GM06990 (cell line): ENCODE measurements at regions not wholly inside any gene's neighbourhood (a gene's known extent, or its start where the extent isn't known, plus 50 kb on each side); places are given as distances from the start of the nearest gene placed in this dataset.

Source experiments
- DNase-seq: peaks from one replicate; pipeline ENCODE4 v3.0.0-alpha.2; 2011; ENCODE audit not compliant: insufficient read length; ENCODE audit errors: extremely low read depth
- H3K27me3 ChIP-seq: replicated peaks from 2 replicates; pipeline ENCODE4 v1.6.0; 2011; ENCODE audit warnings: low read length; ENCODE audit not compliant: control insufficient read depth, insufficient read depth
- H3K36me3 ChIP-seq: 2 replicates; pipeline ENCODE4 v1.5.1; 2011; ENCODE audit warnings: low read length; ENCODE audit not compliant: control insufficient read depth, insufficient read depth
- H3K4me3 ChIP-seq: replicated peaks from 2 replicates; pipeline ENCODE4 v1.5.1; 2011; ENCODE audit warnings: low read depth, mild to moderate bottlenecking, control low read depth, low read length
- TF ChIP-seq, protein P1 (sequence below): IDR thresholded peaks from 2 replicates; pipeline ENCODE4 v1.5.1; 2011; ENCODE audit warnings: low read length, control low read depth, mild to moderate bottlenecking, inconsistent platforms; ENCODE audit not compliant: insufficient read depth, poor library complexity, severe bottlenecking

DNA sequence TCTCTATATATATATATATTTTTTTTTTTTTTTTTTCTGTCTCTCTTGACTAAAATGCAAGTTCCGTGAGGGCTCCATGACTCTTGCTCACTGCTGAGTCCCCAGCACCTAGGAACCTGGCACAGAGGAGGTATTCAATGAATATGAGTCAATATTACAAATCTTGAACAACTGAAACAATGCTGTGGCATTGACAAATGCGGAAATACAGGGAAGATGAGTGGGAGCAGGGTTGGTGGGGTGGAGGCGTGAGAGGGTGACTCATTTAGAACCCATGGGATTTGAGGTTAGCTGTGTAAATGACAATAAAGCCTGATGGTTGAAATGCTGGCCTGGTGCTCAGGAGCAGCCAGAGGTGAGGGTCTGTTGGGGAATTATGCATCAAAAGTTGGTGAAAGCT lies 121.7 kb upstream of the FUT8 start:
- no peak for DNase-seq

DNA sequence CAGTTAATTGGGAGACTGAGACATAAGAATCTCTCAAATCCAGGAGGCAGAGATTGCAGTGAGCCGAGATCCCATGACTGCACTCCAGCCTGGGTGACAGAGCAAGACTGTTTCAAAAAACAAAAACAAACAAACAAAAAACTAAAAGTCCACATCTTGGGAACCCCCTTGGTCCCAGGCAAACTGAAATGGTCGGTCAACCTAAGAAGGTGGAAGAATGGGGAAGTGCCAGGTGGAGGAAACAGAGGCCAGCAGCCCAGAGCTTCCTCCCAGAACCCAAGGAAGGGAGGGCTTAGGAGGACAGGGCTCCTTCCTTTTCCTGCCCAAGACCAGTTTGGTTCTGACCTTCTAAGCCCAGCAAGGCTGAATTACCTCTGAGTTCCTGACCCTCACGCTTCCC lies 121.0 kb upstream of the FUT8 start:
- TF ChIP-seq, protein P1, sequence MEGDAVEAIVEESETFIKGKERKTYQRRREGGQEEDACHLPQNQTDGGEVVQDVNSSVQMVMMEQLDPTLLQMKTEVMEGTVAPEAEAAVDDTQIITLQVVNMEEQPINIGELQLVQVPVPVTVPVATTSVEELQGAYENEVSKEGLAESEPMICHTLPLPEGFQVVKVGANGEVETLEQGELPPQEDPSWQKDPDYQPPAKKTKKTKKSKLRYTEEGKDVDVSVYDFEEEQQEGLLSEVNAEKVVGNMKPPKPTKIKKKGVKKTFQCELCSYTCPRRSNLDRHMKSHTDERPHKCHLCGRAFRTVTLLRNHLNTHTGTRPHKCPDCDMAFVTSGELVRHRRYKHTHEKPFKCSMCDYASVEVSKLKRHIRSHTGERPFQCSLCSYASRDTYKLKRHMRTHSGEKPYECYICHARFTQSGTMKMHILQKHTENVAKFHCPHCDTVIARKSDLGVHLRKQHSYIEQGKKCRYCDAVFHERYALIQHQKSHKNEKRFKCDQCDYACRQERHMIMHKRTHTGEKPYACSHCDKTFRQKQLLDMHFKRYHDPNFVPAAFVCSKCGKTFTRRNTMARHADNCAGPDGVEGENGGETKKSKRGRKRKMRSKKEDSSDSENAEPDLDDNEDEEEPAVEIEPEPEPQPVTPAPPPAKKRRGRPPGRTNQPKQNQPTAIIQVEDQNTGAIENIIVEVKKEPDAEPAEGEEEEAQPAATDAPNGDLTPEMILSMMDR = no peak
- Histone ChIP-seq H3K36me3 (no peaks in the 10 kb centered on the region; the same call in 1 of the 2 replicates), H3K4me3 (no peak overlapping the region), H3K27me3 (no peaks in the 10 kb centered on the region)
- DNase-seq = no peak

More for the DNA sequence above, 121.7 kb upstream of the FUT8 start:
- TF ChIP-seq, protein P1 = no peak
- H3K36me3 ChIP-seq = no peaks in the 10 kb centered on the region; the same call in 1 of the 2 replicates
- no peaks in the 10 kb centered on the region for H3K27me3 ChIP-seq
- H3K4me3 ChIP-seq = no peak overlapping the region

DNA sequence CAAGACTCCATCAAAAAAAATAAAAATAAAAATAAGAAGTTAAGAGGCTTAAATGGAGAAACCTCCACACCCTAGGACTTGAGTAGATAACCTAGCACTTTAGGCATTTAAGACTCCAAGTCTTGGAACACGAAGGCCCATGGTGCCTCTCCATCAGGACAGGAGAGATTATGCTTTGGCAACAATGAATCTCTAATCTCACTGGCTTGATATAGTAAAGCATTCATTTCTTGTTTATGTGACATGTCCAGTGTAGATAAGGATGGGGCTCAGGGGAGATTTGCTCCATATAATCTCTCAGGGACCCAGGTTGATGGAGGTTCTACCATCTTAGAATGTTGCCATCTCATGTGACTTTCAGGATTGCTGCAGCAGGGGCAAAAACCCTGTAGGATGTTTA lies 117.7 kb upstream of the FUT8 start:
- TF ChIP-seq, protein P1 = no peak
- H3K4me3 ChIP-seq = no peak overlapping the region
- H3K36me3 ChIP-seq = no peaks in the 10 kb centered on the region; the same call in 1 of the 2 replicates
- DNase-seq = no peak
- H3K27me3 ChIP-seq = no peaks in the 10 kb centered on the region

DNA sequence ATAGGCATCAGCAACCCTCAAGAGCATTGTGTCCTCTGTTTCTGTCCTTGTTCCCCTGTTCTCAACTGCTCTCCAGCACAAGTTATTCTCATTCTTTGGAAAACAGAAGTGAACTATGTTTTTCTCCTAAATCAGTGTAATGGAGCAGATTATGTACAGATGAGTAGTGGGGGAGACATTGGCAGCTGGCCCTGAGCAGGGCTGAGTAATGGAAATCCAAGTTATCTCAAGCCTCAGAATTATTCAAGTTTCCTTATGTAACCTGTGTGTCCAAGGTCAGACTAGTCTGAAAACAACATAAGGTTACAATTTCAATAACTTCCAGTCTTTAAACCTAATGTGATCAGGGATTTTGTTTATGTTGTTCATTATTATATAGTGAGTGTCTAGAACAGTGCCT lies 116.1 kb upstream of the FUT8 start:
- Histone ChIP-seq H3K36me3 (no peaks in the 10 kb centered on the region; the same call in 1 of the 2 replicates), H3K4me3 (no peak overlapping the region), H3K27me3 (no peaks in the 10 kb centered on the region)
- no peak for DNase-seq
- TF ChIP-seq, protein P1 = no peak

DNA sequence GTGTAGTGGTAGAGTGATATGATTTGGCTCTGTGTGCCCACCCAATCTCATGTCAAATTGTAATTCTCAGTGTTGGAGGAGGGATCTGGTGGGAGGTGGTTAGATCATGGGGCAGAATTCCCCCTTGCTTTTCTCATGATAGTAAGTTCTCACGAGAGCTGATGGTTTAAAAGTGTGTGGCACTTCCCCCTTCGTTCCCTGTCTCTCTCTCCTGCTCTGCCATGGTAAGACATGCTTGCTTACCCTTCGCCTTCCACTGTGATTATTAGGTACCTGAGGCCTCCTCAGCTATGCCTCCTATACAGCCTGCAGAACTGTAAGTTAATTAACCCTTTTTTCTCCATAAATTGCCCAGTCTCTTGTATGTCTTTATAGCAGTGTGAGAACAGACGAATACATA lies 115.7 kb upstream of the FUT8 start:
- TF ChIP-seq, protein P1 = no peak
- H3K27me3 ChIP-seq = no peaks in the 10 kb centered on the region
- no peak for DNase-seq
- H3K4me3 ChIP-seq = peak overlapping the region; percentile 52
- H3K36me3 ChIP-seq = no peaks in the 10 kb centered on the region; the same call in 1 of the 2 replicates

DNA sequence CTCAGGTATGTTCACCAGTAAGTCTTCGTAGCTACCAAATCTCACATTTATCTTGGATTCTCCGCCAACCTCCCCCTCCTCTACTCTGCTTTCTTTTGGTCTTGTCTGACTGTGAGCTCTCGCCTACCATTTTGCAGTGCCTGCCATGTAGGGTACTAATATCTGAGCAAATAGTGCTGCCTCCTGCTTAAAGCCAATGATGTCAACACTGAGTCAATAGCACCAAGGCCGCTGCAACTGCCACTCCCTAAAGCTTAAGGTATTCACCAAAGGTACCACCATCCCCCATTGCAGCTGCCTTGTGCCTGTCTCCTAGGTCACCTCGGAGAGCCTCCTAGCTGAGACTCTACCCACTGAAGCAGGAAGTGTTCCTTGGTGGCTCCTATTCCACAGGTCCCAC lies 114.8 kb upstream of the FUT8 start:
- Histone ChIP-seq H3K4me3 (peak overlapping the region; percentile 52), H3K36me3 (no peaks in the 10 kb centered on the region; the same call in 1 of the 2 replicates), H3K27me3 (no peaks in the 10 kb centered on the region)
- TF ChIP-seq, protein P1 = no peak
- DNase-seq = no peak
